ENCODE measurements at regions not wholly inside any gene's neighbourhood (a gene's known extent, or its start where the extent isn't known, plus 50 kb on each side); places are given as distances from the start of the nearest gene placed in this dataset.
"Not testable (repeated sequence)": the region's sequence is repeated elsewhere in the genome, so short reads cannot be mapped to it uniquely, and the experiment has no call there.

DNA sequence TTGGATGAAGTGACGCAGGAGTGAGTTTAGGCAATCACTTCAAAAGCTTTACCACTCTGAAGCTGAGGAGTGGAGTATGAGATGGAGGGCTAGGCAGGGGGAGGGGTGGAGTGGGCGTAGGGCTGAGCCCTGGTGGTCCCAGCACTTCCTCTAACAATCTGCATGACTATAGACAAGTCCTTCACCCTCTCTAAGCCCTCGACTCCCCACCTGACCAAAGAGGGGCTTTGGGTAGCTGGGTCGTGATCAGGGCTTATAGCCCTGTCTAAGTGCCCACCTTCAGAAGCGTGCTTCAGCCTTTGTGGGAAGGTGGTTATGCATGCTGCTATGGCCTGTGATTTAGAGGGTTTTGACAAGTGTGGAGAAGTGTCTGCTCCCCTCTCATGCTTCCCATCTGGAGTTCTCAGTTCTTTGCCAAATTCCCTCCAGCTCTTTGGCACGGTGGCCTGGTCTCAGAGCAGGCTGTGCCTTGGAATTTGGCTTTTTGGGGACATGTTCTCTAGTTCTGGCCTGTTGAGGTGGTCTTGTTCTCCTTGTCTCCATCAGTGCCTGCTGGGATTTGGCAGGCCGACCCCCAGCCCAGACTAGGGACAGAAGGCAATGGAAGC lies 53.0 kb downstream of the ACTBL2 start:
- no peak for DNase-seq

DNA sequence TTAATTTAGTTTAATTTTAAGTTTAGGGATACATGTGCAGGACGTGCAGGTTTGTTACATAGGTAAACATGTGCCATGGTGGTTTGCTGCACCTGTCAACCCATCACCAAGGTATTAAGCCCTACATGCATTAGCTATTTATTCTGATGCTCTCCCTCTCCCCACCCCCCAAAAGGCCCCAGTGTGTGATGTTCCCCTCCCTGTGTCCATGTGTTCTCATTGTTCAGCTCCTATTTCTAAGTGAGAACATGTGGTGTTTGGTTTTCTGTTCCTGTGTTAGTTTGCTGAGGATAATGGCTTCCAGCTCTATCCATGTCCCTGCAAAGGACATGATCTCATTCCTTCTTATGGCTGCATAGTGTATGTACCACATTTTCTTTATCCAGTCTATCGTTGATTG lies 53.6 kb downstream of the ACTBL2 start:
- not testable (repeated sequence) for DNase-seq

DNA sequence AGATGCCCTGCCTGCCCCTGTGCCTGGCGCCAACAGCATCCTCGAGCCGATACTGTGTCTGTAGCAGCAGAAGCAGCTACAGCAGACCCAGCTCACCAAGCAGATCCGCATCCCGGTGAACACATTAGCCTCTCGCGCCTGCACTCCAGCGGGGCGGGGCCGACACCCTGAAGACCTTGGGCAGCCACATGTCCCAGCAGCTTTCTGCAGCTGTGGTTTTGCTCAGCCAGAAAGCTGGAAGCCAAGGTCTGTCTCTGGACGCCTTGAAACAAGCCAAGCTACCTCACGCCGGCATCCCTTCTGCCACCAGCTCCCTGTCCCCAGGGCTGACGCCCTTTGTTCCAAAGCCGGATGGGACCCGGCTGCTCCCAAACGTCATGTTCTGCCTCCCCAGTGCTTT lies 59.6 kb downstream of the ACTBL2 start:
- DNase-seq = no peak

DNA sequence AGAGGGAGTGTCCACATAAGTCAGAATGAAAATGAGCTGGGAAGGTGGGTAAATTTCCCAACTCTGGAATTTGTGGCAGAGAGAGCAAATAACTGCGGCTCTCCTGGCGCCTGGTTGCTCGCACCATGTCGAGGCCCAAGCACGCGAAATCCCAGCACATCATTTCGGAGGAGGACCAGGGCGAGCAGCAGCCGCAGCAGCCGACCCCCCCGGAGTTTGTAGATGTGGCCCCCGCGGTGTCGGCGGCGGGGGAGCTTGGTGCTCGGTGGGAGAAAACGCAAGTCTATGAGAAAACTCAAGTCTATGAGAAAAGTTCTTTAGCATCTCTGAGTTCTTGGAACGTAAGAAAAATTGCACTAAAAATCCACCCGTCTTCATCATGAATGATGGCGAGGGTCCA lies 60.3 kb downstream of the ACTBL2 start:
- no peak for DNase-seq

DNA sequence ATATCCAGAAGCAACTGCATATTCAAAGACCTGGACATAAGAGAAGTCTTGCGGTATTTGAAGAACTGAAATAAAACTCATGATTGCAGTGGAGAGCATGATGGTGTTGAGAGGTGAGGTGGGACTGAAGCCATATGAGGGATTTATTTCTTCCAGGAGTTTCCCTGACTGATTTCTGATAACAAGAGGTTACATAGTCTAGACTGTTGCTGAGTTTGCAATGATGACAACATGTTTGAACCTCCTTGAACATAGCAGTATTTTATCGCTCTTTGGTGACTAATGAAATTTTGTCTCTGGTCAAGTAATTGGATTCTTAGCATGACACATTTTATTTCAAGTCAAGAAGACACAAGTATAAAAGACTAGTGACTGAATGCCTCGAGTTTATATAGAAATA lies 61.8 kb downstream of the ACTBL2 start:
- no peak for DNase-seq

DNA sequence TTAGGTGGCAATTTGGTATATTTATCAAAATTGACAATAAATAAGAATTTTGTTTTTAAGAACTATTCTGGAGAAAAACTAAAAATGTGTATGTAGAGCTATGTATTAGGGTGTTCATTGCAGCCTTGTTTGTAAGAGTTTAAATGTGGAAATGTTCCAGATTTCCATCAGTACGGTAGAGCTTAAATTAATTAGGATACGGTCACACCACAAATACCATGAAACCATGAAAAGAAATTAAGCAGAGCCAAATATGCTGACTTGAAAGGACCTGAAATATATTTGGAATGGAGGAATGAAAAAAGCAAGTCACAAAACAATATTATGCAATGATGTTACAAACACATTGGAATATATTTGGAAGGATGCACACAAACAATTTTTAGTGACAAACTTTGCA lies 64.6 kb downstream of the ACTBL2 start:
- no peak for DNase-seq

DNA sequence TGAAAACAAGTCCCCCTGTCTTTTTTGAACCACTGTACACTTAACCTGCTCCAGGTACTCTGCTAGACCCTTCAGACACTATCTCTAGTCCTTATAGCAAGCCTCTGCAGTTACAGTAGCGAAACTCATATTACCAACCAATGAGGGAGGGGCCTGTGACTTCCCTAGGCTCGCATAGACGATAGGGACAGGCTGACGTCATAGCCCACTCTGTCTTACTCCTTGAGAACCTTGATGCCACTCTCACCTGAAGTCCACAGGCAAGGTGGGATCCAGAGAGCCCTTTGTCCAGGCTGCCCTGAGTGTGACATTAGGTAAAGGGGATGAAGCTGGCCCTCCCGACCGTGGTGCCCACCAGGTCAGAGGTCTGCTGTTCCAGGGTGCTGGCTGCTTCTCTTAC lies 65.3 kb downstream of the ACTBL2 start:
- DNase-seq = no peak

DNA sequence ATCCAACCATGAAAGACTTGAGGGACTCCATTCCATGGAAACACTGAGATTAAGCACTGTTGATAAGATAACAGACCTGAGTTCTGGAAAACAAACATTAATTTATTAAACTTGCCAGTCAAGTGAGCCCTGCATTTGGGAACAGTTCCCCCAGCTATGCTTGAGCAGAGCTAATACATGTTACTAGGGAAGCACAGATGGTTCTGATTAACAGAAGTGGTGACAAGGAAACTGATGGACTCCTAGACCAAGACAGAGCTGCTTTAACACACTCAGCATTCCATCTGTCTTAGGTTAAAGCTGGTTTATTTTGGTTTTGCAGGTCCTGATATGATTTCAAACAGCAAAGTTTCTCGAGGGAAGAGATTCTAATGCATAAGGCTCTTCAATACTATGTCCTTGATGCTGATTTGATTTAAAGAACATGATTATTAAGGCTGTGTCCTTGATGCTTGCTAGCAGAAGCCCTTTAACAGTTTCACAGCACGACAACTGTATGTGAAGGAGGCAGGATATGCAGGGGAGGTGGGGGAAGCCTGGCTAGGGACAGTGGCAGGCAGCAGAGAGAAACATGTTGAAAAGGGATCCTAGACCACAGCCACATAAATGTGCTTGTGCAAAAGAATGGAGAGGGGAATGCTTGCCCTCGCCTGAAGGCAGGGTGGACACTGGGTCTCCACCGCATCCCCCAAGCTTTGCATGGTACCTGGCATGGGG lies 66.2 kb downstream of the ACTBL2 start:
- no peak for DNase-seq

DNA sequence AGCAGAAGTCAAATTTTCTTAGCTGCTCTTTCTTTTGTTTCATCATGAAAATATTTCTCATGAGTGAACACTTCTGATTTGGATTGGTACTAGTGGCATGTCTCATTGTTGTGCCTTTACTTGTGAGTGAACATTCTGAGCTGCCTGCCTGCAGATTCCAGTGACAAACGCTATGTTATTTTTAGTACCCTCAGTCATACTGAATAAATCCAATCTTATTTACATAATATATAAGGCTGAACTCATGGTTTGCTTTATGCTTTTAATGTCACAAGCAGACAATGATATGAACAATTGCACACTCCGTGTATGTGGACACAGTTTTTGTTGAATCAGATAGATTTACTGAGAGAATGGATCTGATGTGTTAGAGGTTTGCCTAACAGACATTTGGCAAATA lies 67.8 kb downstream of the ACTBL2 start:
- no peak for DNase-seq

DNA sequence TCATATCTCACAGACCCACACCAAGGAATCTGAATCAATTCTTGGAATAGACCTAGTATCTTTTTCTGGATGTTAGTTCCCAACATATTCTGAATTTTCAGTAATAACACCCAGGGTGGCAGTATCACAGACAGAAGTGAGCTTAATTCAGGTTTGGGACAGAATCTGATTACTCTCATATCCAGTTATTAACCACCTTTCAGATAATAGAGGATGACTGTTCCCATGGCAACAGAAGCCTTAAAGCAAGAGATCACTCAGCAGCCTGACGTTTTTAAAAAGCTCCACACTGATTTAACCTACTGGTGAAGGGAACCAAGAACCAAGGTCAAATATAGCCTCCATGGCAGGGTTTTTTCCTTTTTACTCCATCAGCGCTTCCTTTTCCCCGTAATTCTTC lies 68.4 kb downstream of the ACTBL2 start:
- DNase-seq = no peak

DNA sequence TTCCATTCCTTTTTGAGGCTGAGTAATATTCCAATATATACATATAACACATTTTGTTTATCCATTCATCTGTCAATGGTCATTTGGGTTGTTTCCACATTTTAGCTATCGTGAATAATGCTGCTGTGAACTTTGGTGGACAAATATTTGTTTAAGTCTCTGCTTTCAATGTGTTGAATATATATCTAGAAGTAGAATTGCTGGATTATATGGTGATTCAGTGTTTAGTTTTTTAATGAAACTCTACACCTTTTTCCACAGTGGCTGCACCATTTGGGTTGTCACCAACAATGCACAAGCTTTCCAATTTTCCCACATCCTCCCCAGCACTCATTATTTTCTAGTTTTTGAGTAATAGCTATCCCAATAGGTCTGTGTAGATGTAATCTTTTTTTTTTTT lies 69.5 kb downstream of the ACTBL2 start:
- DNase-seq = no peak

DNA sequence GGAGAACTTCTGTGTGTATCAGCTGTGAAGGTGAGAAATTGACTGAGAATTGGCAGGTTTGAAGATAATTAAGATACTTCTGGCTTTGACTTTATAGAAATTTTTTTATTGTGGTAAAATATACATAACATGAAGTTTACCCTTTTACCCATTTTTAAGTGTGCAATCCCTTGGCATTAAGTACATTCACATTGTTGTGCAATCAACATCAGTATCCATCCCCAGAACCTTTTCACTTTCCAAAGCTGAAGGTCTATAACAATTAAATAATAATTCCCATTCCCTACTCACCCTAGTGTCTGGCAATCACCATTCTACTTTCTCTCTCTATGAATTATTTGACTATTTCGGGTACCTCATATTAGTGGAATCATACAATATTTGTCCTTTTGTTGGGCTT lies 69.9 kb downstream of the ACTBL2 start:
- no peak for DNase-seq

DNA sequence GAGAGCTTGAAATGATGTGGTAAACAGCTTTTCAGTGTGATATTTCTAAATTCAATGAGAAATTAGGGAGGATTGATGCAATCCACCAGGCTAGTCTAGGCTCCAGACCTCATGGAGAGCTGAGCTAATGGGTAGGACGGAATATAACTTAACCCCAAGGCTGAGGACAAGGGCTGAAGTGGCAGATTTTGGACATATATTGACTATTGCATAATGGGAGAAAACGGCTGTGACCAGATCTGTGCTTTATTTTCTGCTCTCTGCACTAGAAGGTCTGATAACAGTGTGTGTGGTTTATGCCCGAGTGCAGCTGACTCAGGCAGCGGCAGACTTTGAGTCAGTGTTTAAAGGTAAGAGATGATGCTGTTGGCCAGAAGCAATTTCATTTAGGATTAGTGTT lies 70.6 kb downstream of the ACTBL2 start:
- DNase-seq = no peak

DNA sequence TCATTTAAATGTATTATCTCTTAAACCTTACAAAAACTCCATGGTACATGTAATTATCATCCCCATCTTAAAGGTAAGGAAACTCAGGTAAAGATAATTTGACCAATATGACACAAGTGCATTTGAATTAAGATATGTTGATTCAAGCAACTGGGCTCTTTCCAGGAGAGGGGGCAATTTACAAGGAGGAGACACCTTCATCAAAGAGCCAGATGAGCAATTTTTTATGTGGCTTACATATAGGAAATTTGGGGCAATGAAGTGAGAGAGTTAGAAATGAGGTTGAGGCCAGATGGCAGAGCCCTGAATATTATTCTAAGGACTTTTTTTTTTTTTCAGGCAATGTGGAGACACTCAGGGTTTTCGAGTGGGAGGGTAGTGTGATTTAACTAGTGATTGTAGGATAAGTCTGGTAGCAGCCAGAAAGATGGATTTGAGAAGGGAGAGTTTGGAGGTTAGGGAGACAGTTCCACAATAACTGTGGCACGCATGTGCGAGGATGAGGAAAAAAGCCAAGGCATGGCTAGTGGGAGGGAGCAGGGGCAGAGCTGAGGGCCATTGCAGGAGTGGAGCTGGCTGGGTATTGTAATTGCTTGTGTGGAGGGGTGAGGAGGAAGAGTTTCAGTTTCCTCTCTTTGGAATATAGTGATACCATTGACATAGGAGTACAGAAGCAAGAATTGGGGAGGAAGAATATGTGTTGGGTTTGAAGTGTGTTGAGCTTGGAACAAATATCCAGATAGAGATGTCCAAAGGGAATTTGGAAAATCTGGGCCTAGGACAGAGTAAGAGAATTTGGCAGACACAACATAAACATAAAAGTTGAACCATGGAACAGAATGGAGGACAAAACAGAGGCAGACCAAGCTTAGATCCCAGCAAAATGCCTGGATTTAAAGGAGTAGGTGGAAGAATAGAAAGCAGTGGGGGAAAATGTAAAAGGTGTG lies 72.0 kb downstream of the ACTBL2 start:
- DNase-seq = no peak

DNA sequence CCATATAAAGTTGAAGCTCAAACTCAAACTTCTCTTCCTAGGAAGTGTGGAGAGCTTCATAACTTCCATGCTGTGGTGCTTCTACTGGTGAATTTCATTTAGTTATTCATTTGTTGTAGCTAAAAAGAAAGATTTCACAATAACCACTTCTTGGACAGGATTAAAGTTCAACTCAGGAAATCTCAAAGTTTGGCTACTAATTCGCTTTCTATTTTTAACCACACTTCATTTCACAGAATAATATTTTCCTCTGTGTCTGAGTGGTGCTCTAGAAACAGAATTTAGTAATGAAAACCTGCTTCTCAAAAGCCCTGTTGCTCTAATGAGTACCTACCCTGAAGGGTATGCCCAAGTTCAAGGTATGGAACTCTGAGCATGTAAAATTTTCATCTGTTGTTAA lies 73.9 kb downstream of the ACTBL2 start:
- DNase-seq = no peak

DNA sequence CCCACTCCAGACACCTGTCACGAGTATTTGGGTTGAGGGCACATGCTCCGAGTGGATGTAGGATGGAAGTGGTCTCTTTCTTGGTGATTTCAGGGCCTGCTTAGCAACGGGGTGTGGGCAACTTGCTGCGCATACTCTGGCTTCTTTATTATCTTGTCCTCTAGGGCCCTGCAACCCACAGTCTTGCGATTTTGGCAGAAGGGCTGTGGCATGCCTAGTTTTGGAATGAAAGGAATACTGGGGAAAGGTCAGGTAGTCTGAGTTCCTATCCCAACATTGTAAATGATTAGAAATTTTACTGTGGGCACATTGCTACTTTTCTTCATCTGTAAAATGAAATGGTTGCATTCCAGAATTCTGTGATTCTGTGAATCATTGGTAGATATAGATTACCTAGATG lies 74.3 kb downstream of the ACTBL2 start:
- DNase-seq = no peak

DNA sequence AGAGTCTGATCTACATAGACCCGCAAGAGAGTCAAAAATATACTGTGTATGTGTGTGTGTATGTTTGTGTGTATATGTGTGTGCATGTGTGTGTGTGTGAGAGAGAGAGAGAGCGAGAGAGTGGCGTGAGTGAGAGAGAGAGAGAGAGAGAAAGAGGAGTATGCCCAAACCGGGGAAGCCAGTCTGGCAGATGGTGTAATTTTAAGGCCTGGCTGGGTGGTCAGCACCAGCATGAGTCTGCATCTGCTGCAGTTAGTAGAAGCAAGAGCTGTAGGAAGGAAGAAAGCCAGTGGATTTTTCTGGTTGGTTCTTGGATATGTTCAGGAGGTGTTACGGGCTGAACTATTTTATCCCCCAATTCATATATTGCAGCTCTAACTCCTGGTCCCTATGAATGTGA lies 75.2 kb downstream of the ACTBL2 start:
- DNase-seq = no peak

DNA sequence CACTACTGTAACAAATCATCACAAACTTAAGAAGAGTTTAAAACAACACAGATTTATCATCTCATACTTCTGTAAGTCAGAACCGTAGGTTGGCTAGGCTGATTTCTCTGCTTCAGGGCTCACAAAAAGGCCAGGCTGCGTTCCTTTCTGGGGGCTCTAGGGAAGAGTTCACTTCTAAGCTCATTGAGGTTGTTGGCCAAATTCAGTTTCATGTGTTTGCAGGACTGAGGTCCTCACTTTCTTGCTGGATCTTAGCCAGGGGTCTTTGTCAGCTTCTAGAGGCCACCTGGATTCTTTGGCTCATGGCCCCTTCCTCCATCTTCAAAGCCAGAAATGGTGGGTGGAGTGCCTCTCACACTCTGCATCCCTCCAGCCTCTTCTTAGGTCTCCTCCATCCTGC lies 76.0 kb downstream of the ACTBL2 start:
- no peak for DNase-seq

DNA sequence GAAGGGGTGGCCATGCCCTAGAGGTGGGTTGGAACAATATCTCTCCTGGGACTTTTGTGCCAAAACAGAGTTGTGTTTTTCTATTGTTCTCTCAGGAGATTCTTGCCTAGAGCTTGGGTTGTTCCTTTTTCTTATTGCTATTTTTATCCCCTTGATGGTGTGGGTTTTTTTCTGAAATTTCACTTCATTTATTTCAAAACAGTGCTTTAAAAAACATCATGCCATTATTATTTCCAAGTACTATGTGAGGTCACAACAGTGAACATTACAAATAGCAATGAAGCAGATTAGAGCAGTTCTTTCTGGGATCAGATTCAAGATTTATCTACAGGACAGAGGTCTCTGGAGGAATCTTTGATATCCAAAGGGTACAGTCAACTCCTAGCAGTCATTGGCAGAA lies 76.6 kb downstream of the ACTBL2 start:
- DNase-seq = no peak

DNA sequence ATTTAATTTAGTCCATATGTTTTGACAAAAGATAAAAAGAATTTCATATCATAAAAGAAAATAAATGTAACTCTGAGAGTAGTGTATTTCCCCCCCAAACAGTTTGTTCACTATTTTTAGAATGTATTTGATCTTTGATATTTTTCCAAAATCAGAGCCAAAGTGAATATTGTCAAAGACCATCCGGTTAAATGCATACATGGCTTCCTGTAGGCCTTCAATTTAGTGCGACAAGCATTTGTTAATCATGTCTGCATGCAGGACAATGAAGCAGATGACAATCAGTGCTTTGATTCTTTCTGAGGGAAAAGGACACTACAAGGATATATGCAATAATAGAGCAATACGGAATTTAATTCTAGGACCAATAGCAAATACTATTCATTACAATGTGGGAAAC lies 79.8 kb downstream of the ACTBL2 start:
- DNase-seq = no peak

DNA sequence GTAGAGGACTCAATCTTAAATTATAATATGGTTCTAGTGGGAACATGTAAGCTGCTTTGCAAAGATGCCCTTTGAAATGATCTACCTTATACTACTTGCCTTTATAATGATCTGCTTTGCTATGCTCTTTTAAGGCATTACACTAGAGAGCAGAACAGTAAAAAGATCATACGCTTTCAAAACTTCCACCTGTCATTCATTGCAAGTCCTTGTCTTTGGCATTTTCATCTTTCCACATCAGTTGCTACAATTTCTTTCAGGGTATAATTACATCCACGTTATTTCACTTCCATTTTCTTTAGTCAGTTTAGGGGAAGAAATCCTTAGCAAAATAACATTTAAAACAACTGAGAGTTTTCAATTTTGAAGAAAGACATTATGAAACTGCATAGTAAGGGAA lies 80.3 kb downstream of the ACTBL2 start:
- DNase-seq = no peak

DNA sequence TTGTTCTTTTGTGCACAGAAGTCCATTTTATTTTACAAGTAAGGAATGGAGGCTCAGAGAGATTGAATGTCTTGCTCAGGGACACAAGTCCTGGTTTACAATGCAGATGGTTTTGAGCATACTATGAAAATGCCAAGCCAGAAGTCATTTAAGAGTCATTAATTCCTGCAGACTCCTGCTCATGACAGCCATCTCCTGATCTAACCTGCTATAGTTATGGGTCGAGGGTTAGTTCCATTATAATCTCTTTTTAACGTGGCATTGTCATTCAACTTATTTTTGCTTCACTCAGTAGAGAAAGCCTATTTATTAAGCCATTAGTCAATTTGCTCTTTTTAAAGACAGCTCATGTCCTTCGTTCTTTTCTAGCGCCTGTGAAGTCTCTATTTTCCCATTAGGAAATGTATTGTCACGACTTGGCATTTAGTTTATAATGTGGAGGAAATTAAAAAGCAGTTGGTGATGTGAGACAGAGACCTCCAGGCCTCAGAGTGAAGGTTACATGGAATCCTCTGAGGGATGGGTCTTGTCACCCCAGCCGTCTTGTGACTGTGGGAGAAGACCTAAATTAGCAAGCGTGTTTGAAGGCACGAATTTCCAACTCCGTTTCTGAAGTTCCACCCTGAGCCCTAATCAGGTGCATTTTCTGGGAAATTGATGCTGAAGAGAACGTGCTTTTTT lies 84.1 kb downstream of the ACTBL2 start:
- DNase-seq = no peak

DNA sequence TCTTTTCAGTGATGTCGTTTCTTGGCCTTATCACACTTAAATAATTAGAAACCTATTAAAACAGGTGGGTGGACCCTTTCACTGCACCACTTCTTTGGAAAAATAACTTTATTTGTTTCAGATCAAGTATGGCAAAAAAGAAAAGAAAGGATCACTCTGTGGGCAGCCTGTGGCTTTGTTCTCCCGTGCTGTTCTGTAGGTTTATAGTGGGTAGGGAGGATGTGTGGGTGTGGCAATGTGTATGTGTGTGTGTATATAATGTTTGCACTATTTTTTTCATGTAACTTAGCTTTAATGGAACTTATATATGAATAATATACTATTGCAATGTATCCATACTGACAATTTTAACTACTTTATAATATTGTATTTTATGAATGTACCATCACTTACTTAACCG lies 85.9 kb downstream of the ACTBL2 start:
- no peak for DNase-seq

Data from T-helper 2 cell (primary cell).